Esophagus squamous epithelium (tissue), 4 donors: ENCODE measurements at regions not wholly inside any gene's neighbourhood (a gene's known extent, or its start where the extent isn't known, plus 50 kb on each side); places are given as distances from the start of the nearest gene placed in this dataset.

Experiments used
- POLR2A ChIP-seq, 4 donors: fragments of 450-650 bp; IDR thresholded peaks; one replicate each; pipeline ENCODE4 v1.6.1; 2017; ENCODE audit warnings: antibody characterized with exemption in 4 of 4, mild to moderate bottlenecking in 4 of 4, moderate library complexity in 3 of 4
- TF ChIP-seq, protein P1 (sequence below), 6 experiments: fragments of 450-650 bp in 4 of 6; fragments of 200-600 bp in 2 of 6; sonication (generic) in 2 of 6; IDR thresholded peaks; one replicate each; pipeline ENCODE4 v1.5.1; 2016 to 2019; ENCODE audit warnings: antibody characterized with exemption in 6 of 6, mild to moderate bottlenecking in 4 of 6, moderate library complexity in 4 of 6

DNA sequence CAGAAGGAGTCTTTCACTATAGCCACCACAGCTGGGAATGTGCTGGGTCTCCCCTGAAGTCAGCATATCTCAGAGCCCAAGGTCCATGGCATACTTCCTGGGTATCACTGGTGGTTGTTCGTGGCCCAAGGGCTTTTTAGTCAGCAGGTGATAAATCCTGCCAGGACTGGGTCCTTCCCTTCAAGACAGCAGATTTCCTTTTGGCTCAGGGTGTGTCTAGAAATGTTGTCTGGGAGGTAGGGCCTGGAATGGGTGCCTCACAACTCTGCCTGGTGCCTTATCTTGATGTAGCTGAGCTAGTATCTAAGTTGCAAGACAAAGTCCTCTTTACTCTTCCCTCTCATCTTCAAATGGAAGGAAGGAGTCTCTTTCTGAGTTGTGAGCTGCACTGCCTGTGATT, 102.4 kb upstream of the TMLHE start:
- TF ChIP-seq, protein P1, sequence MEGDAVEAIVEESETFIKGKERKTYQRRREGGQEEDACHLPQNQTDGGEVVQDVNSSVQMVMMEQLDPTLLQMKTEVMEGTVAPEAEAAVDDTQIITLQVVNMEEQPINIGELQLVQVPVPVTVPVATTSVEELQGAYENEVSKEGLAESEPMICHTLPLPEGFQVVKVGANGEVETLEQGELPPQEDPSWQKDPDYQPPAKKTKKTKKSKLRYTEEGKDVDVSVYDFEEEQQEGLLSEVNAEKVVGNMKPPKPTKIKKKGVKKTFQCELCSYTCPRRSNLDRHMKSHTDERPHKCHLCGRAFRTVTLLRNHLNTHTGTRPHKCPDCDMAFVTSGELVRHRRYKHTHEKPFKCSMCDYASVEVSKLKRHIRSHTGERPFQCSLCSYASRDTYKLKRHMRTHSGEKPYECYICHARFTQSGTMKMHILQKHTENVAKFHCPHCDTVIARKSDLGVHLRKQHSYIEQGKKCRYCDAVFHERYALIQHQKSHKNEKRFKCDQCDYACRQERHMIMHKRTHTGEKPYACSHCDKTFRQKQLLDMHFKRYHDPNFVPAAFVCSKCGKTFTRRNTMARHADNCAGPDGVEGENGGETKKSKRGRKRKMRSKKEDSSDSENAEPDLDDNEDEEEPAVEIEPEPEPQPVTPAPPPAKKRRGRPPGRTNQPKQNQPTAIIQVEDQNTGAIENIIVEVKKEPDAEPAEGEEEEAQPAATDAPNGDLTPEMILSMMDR (IDR thresholded peaks at IDR 0.05), result no peak
- no peak for TF ChIP-seq POLR2A (IDR thresholded peaks at IDR 0.05)
